Mammary epithelial cell (primary cell): ENCODE measurements at regions not wholly inside any gene's neighbourhood (a gene's known extent, or its start where the extent isn't known, plus 50 kb on each side); places are given as distances from the start of the nearest gene placed in this dataset.

Source experiments
- CTCF ChIP-seq, 2 donors: IDR thresholded peaks in 1 of 2; conservative IDR thresholded peaks in 1 of 2; 2 replicates each; pipeline ENCODE4 v1.5.1; 2011 to 2012; ENCODE audit warnings: inconsistent platforms in 2 of 2, low read length in 2 of 2, mild to moderate bottlenecking in 2 of 2, control low read depth in 1 of 2, low read depth in 1 of 2; ENCODE audit not compliant: insufficient read depth in 1 of 2; ENCODE audit errors: extremely low read depth in 1 of 2
- EZH2 ChIP-seq: IDR thresholded peaks from 2 replicates; pipeline ENCODE4 v1.6.1; 2012; ENCODE audit warnings: low read length, inconsistent platforms, borderline replicate concordance

DNA sequence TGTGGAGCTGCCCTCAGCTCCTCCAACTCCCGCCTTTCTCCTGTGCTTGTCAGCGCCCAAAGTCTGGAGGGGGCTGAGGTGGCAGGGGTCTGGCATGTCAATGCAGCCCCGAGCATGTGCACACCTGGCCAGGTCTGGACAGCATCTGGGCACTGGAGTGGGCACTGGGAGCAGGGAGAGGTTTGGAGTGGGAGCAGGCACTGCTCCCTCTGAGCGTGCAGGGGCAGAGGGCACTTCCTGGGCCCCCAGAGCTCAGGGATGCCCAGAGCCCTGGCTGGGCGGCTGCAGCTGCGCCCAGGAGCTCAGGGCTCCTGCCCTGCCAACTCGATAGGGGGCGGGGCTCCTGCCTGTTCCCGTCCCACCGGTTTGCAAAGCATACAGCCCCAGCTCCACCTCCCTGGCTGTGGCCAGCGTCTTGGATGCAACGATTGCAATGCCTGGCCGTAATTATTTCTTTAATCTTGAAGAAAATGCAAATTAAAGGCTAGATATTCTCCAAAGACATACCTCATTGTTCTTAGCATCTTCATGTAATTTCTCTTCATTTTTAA is 57.4 kb upstream of the LDAH start:
- TF ChIP-seq CTCF (conservative IDR thresholded peaks at IDR 0.05 in 1 of 2, IDR thresholded peaks at IDR 0.05 in 1 of 2; ENCODE audit: extremely low read depth in 1 of 2, insufficient read depth in 1 of 2, low read depth in 1 of 2, low read length in 2 of 2): no peak
- no peak for TF ChIP-seq EZH2
